GM12878 (cell line): ENCODE measurements at regions not wholly inside any gene's neighbourhood (a gene's known extent, or its start where the extent isn't known, plus 50 kb on each side); places are given as distances from the start of the nearest gene placed in this dataset.

Experiments used
- ATAC-seq: fragments of 200-7000 bp; cut with Tn5 transposase; 3 replicates; pipeline ENCODE4 v1.9.1; 2020; ENCODE audit warnings: mild to moderate bottlenecking, moderate library complexity
- BruUV-seq: library from RNA; stranded (reverse); fragments of 400-500 nt; replicated peaks from 2 replicates; lab custom pipeline; 2021; lab: Mats Ljungman, UMichigan
- CTCF ChIA-PET: fragments of 300-600 bp; sonication (Branson Sonifier 250); formaldehyde crosslinking; extraction: SDS; loops from one replicate; lab custom pipeline; 2021; ENCODE audit warnings: inconsistent platforms; lab: Yijun Ruan, JAX
- POLR2A ChIA-PET: fragments of 350-600 bp; formaldehyde crosslinking; extraction: SDS; loops from one replicate; lab custom pipeline; 2021; ENCODE audit warnings: inconsistent platforms; lab: Charles Lee
- RAD21 ChIA-PET: fragments of 300-600 bp; sonication (Branson Sonifier 250); formaldehyde crosslinking; loops from one replicate; lab custom pipeline; 2023; ENCODE audit warnings: antibody characterized with exemption; ENCODE audit not compliant: unreplicated experiment; lab: Charles Lee
- SMC1A ChIA-PET: fragments of 300-600 bp; sonication (Branson Sonifier 250); formaldehyde crosslinking; loops from one replicate; lab custom pipeline; 2023; ENCODE audit not compliant: unreplicated experiment, uncharacterized antibody; lab: Charles Lee
- DNase-seq: peaks from one replicate; pipeline ENCODE4 v3.0.0-alpha.2; 2011; ENCODE audit warnings: low read depth, low spot score
- FAIRE-seq: peaks from 3 replicates; lab custom pipeline; 2011; peaks lifted over from hg19 to GRCh38; lab: Jason Lieb, UNC
- H2AFZ ChIP-seq: 2 replicates; pipeline ENCODE4 v1.6.0; 2011; ENCODE audit warnings: low read depth, low read length, control low read depth; ENCODE audit not compliant: control insufficient read depth
- H3K27ac ChIP-seq: 2 replicates; pipeline ENCODE4 v1.5.1; 2011; ENCODE audit warnings: control low read depth; ENCODE audit not compliant: control insufficient read depth, insufficient read depth
- H3K27me3 ChIP-seq, 2 experiments: replicated peaks in 1 of 2; 2 replicates each; pipeline versions ENCODE4 v1.6.0 to v1.6.1; 2011; ENCODE audit warnings: low read length in 1 of 2; ENCODE audit not compliant: control insufficient read depth in 2 of 2, insufficient read depth in 2 of 2
- H3K36me3 ChIP-seq, 2 experiments: 2 replicates each; pipeline ENCODE4 v1.5.1; 2011; ENCODE audit warnings: low read length in 1 of 2; ENCODE audit not compliant: control insufficient read depth in 2 of 2, insufficient read depth in 2 of 2
- H3K4me1 ChIP-seq: 2 replicates; pipeline ENCODE4 v1.6.1; 2011; ENCODE audit warnings: mild to moderate bottlenecking, low read length, moderate library complexity, mixed read lengths; ENCODE audit not compliant: control insufficient read depth, insufficient read depth
- H3K4me2 ChIP-seq: 2 replicates; pipeline ENCODE4 v1.6.0; 2011; ENCODE audit warnings: control low read depth; ENCODE audit not compliant: control insufficient read depth, insufficient read depth
- H3K4me3 ChIP-seq: fragments of 200-600 bp; sonication (generic); 2 replicates; pipeline ENCODE4 v1.5.1; 2016
- H3K79me2 ChIP-seq: 2 replicates; pipeline ENCODE4 v1.6.0; 2011; ENCODE audit warnings: low read length; ENCODE audit not compliant: control insufficient read depth, insufficient read depth
- H3K9ac ChIP-seq: 2 replicates; pipeline ENCODE4 v1.8.0; 2011; ENCODE audit warnings: low read length, control low read depth, mixed read lengths; ENCODE audit not compliant: control insufficient read depth, insufficient read depth
- H3K9me3 ChIP-seq: replicated peaks from 3 replicates; pipeline ENCODE4 v1.5.1; 2011; ENCODE audit warnings: mild to moderate bottlenecking, low read length; ENCODE audit not compliant: control insufficient read depth, insufficient read depth
- H4K20me1 ChIP-seq: 2 replicates; pipeline ENCODE4 v1.6.0; 2011; ENCODE audit not compliant: control insufficient read depth, insufficient read depth
- ATF7 ChIP-seq: fragments of 450-650 bp; IDR thresholded peaks from 2 replicates; pipeline ENCODE4 v1.6.1; 2016; ENCODE audit warnings: low read depth, mild to moderate bottlenecking
- CEBPB ChIP-seq, 2 experiments: fragments of 150-350 bp in 1 of 2; IDR thresholded peaks; 2 replicates each; pipeline ENCODE4 v1.6.1; 2012 to 2014; ENCODE audit warnings: low read depth in 2 of 2, low read length in 2 of 2, borderline replicate concordance in 1 of 2, inconsistent platforms in 1 of 2
- ESRRA ChIP-seq: IDR thresholded peaks from 2 replicates; pipeline ENCODE4 v1.6.1; 2012; ENCODE audit warnings: mild to moderate bottlenecking, low read length, improper control_type of control experiment
- FOXK2 ChIP-seq: fragments of 450-650 bp; IDR thresholded peaks from 2 replicates; pipeline ENCODE4 v1.6.1; 2017; ENCODE audit warnings: mild to moderate bottlenecking, moderate library complexity
- FOXM1 ChIP-seq: IDR thresholded peaks from 2 replicates; pipeline ENCODE4 v1.6.1; 2012; ENCODE audit warnings: low read depth, mild to moderate bottlenecking, inconsistent platforms, low read length, moderate library complexity
- HCFC1 ChIP-seq: fragments of 150-350 bp; IDR thresholded peaks from 2 replicates; pipeline ENCODE4 v1.6.1; 2014; ENCODE audit warnings: low read length
- MTA2 ChIP-seq: fragments of 450-650 bp; IDR thresholded peaks from 2 replicates; pipeline ENCODE4 v1.6.1; 2016; ENCODE audit warnings: low read depth, mild to moderate bottlenecking, moderate library complexity
- MTA3 ChIP-seq: IDR thresholded peaks from 2 replicates; pipeline ENCODE4 v1.6.1; 2012; ENCODE audit warnings: low read length, inconsistent platforms, borderline replicate concordance
- NFIC ChIP-seq: IDR thresholded peaks from 2 replicates; pipeline ENCODE4 v1.6.1; 2012; ENCODE audit warnings: low read depth, mild to moderate bottlenecking, inconsistent platforms, low read length, moderate library complexity
- POLR2AphosphoS5 ChIP-seq: IDR thresholded peaks from 2 replicates; pipeline ENCODE4 v1.6.1; 2011; ENCODE audit warnings: mild to moderate bottlenecking, low read length, inconsistent platforms
- RAD51 ChIP-seq: fragments of 450-650 bp; IDR thresholded peaks from 2 replicates; pipeline ENCODE4 v1.6.1; 2016; ENCODE audit warnings: moderate library complexity, mild to moderate bottlenecking, inconsistent platforms
- SMAD1 ChIP-seq: fragments of 450-650 bp; IDR thresholded peaks from 2 replicates; pipeline ENCODE4 v1.6.1; 2018; ENCODE audit warnings: mild to moderate bottlenecking, low read depth; ENCODE audit not compliant: partially characterized antibody
- ZSCAN29 ChIP-seq: fragments of 450-650 bp; IDR thresholded peaks from 2 replicates; pipeline ENCODE4 v1.6.1; 2017; ENCODE audit warnings: mild to moderate bottlenecking, moderate library complexity
- WGBS: methylation state at CpG from one replicate; pipeline ENCODE4 v1.1.6; 2016; ENCODE audit warnings: low lambda C conversion rate; ENCODE audit not compliant: insufficient replicate concordance, insufficient coverage; ENCODE audit errors: missing lambda C conversion rate; 5-methylcytosine and 5-hydroxymethylcytosine counted together
- in situ Hi-C: fragments of 300-500 bp; cut with MboI; formaldehyde crosslinking; loops from 9 replicates; pipeline ENCODE4 v1.14.3; 2018; ENCODE audit warnings: mixed read lengths
- intact Hi-C: fragments of 100-400 bp; cut with micrococcal nuclease; formaldehyde crosslinking; loops from one replicate; pipeline ENCODE4 v1.14.2; 2022; ENCODE audit not compliant: unreplicated experiment
- TF ChIP-seq, protein P1 (sequence below): fragments of 450-650 bp; IDR thresholded peaks from 2 replicates; pipeline ENCODE4 v1.6.1; 2017; ENCODE audit warnings: borderline replicate concordance
- TF ChIP-seq, protein P2 (sequence below): IDR thresholded peaks from 2 replicates; pipeline ENCODE4 v1.6.1; 2011; ENCODE audit warnings: low read depth, low read length, improper control_type of control experiment, borderline replicate concordance
- TF ChIP-seq, protein P3 (sequence below): fragments of 450-650 bp; IDR thresholded peaks from 2 replicates; pipeline ENCODE4 v1.6.1; 2016; ENCODE audit warnings: mild to moderate bottlenecking
- TF ChIP-seq, protein P4 (sequence below): fragments of 450-650 bp; formaldehyde crosslinking; IDR thresholded peaks from 2 replicates; pipeline ENCODE4 v1.5.0; 2022; ENCODE audit warnings: mild to moderate bottlenecking, missing genetic modification characterization

DNA sequence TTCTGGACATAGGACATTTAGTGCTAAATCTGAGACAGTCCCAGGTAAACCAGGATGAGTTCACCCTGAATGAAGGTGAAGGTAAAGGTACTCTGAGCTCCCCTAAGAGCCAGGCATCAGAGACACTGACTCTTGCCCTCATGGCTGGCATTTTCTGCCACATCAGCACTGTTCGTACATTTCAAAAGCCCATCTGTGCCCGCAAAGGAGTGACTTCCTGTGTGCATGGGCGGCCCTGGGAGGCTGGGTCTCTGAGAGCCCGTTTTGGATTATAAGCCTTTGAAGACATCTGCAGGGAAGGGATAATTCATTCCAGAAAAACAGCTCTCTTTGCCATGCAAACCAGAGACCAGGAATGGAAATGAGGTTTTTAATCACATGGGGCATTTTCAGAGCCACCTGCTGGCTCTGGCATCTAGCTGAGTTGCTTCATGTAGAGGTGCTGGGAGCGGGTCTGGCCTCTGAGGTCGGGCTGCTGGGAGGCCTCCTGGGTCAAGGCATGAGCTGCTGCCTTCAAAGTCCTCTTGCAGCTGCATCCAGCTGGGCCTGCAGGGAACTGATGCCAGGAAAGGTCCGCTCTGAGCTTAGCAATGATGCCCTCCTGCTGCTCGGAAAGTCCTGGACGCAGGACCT, 348.3 kb downstream of the DHX35 start:
- no TSS peak for BruUV-seq
- no peak for DNase-seq
- CTCF ChIA-PET, result interaction anchor here (0.7 kb wide), 1 partner anchor 1580 kb away, joined by 3 read pairs; no protein-coding TSS in a partner anchor
- POLR2A ChIA-PET, result no interaction called here
- no peak overlapping the region for H3K4me2 ChIP-seq
- no peak for TF ChIP-seq NFIC
- TF ChIP-seq, protein P1, sequence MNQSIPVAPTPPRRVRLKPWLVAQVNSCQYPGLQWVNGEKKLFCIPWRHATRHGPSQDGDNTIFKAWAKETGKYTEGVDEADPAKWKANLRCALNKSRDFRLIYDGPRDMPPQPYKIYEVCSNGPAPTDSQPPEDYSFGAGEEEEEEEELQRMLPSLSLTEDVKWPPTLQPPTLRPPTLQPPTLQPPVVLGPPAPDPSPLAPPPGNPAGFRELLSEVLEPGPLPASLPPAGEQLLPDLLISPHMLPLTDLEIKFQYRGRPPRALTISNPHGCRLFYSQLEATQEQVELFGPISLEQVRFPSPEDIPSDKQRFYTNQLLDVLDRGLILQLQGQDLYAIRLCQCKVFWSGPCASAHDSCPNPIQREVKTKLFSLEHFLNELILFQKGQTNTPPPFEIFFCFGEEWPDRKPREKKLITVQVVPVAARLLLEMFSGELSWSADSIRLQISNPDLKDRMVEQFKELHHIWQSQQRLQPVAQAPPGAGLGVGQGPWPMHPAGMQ, result no peak
- no peak for TF ChIP-seq FOXM1
- no peak for TF ChIP-seq HCFC1
- TF ChIP-seq, protein P2, sequence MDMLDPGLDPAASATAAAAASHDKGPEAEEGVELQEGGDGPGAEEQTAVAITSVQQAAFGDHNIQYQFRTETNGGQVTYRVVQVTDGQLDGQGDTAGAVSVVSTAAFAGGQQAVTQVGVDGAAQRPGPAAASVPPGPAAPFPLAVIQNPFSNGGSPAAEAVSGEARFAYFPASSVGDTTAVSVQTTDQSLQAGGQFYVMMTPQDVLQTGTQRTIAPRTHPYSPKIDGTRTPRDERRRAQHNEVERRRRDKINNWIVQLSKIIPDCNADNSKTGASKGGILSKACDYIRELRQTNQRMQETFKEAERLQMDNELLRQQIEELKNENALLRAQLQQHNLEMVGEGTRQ, result no peak
- TF ChIP-seq SMAD1, result no peak
- TF ChIP-seq CEBPB (IDR thresholded peaks at IDR 0.05; ENCODE audit: borderline replicate concordance in 1 of 2, low read depth in 2 of 2, low read length in 2 of 2), result no peak
- no peak for TF ChIP-seq FOXK2
- TF ChIP-seq ESRRA, result no peak
- TF ChIP-seq MTA2, result no peak
- TF ChIP-seq, protein P3, sequence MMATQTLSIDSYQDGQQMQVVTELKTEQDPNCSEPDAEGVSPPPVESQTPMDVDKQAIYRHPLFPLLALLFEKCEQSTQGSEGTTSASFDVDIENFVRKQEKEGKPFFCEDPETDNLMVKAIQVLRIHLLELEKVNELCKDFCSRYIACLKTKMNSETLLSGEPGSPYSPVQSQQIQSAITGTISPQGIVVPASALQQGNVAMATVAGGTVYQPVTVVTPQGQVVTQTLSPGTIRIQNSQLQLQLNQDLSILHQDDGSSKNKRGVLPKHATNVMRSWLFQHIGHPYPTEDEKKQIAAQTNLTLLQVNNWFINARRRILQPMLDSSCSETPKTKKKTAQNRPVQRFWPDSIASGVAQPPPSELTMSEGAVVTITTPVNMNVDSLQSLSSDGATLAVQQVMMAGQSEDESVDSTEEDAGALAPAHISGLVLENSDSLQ, result no peak
- TF ChIP-seq ZSCAN29, result no peak
- TF ChIP-seq, protein P4, sequence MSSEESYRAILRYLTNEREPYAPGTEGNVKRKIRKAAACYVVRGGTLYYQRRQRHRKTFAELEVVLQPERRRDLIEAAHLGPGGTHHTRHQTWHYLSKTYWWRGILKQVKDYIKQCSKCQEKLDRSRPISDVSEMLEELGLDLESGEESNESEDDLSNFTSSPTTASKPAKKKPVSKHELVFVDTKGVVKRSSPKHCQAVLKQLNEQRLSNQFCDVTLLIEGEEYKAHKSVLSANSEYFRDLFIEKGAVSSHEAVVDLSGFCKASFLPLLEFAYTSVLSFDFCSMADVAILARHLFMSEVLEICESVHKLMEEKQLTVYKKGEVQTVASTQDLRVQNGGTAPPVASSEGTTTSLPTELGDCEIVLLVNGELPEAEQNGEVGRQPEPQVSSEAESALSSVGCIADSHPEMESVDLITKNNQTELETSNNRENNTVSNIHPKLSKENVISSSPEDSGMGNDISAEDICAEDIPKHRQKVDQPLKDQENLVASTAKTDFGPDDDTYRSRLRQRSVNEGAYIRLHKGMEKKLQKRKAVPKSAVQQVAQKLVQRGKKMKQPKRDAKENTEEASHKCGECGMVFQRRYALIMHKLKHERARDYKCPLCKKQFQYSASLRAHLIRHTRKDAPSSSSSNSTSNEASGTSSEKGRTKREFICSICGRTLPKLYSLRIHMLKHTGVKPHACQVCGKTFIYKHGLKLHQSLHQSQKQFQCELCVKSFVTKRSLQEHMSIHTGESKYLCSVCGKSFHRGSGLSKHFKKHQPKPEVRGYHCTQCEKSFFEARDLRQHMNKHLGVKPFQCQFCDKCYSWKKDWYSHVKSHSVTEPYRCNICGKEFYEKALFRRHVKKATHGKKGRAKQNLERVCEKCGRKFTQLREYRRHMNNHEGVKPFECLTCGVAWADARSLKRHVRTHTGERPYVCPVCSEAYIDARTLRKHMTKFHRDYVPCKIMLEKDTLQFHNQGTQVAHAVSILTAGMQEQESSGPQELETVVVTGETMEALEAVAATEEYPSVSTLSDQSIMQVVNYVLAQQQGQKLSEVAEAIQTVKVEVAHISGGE (CRISPR knock-in tag), result no peak
- no peak for TF ChIP-seq RAD51
- TF ChIP-seq POLR2AphosphoS5, result no peak
- no peak for TF ChIP-seq ATF7
- TF ChIP-seq MTA3, result no peak
- TF ChIP-seq, all 136 proteins: peak for 0
- H3K79me2 ChIP-seq, result no peaks in the 10 kb centered on the region
- in situ Hi-C loops (no loop called here), intact Hi-C loops (no loop called here)
- H3K9me3 ChIP-seq, result no peaks in the 10 kb centered on the region; the same call in 2 of the 3 replicates
- ChIA-PET RAD21 (no interaction called here), SMC1A (interaction anchor here (0.9 kb wide), 1 partner anchor 563 kb away, joined by 3 read pairs; no protein-coding TSS in a partner anchor)
- no peaks in the 10 kb centered on the region for H3K27me3 ChIP-seq
- H3K36me3 ChIP-seq, result no peaks in the 10 kb centered on the region
- H3K9ac ChIP-seq, result no peak overlapping the region
- no peak overlapping the region for H2AFZ ChIP-seq
- H3K27ac ChIP-seq, result no peak overlapping the region
- no peak overlapping the region for H3K4me3 ChIP-seq
- peaks cover 2% of the 10 kb centered on the region; the same call in 1 of the 2 replicates for H3K4me1 ChIP-seq
- FAIRE-seq (no peak), ATAC-seq (no peak)
- H4K20me1 ChIP-seq, result no peaks in the 10 kb centered on the region
- 22% methylated on average over 9 of the region's 9 CpGs for WGBS
